WERI-Rb-1 (cell line): ENCODE measurements at regions not wholly inside any gene's neighbourhood (a gene's known extent, or its start where the extent isn't known, plus 50 kb on each side); places are given as distances from the start of the nearest gene placed in this dataset.

Source experiments
- DNase-seq: peaks from one replicate; pipeline ENCODE4 v3.0.0-alpha.2; 2020
- H3K27ac ChIP-seq: fragments of 250-450 bp; sonication (Bioruptor Pico); 2 replicates; pipeline ENCODE4 v1.5.1; 2020; ENCODE audit warnings: mild to moderate bottlenecking, moderate library complexity
- H3K27me3 ChIP-seq: fragments of 250-450 bp; sonication (Bioruptor Pico); 2 replicates; pipeline ENCODE4 v1.5.1; 2021; ENCODE audit warnings: mild to moderate bottlenecking, low read depth, moderate library complexity; ENCODE audit not compliant: insufficient read depth, severe bottlenecking
- H3K36me3 ChIP-seq: fragments of 250-450 bp; sonication (Bioruptor Pico); 2 replicates; pipeline ENCODE4 v1.5.1; 2020; ENCODE audit warnings: mild to moderate bottlenecking, moderate library complexity
- H3K4me3 ChIP-seq: 2 replicates; pipeline ENCODE4 v1.5.1; 2011; ENCODE audit warnings: low read depth, mild to moderate bottlenecking, control low read depth, low read length
- H3K9me3 ChIP-seq: fragments of 250-450 bp; sonication (Bioruptor Pico); 2 replicates; pipeline ENCODE4 v1.5.1; 2021; ENCODE audit warnings: mild to moderate bottlenecking, moderate library complexity; ENCODE audit not compliant: severe bottlenecking
- CTCF ChIP-seq: IDR thresholded peaks from 2 replicates; pipeline ENCODE4 v1.5.1; 2011; ENCODE audit warnings: low read depth, mild to moderate bottlenecking, control low read depth, inconsistent platforms, low read length

GRCh38 chr6:152836523-152836922, 85.9 kb downstream of the VIP start:
- Histone ChIP-seq H3K4me3 (no peak overlapping the region), H3K27ac (no peak overlapping the region), H3K36me3 (no peaks in the 10 kb centered on the region), H3K9me3 (no peaks in the 10 kb centered on the region), H3K27me3 (peaks cover 2% of the 10 kb centered on the region)
- TF ChIP-seq CTCF: no peak
- no peak for DNase-seq

- no peak for DNase-seq
- no peaks in the 10 kb centered on the region for H3K27me3 ChIP-seq
- H3K27ac ChIP-seq: no peak overlapping the region
- no peak overlapping the region for H3K4me3 ChIP-seq
- no peaks in the 10 kb centered on the region for H3K9me3 ChIP-seq
- no peaks in the 10 kb centered on the region for H3K36me3 ChIP-seq
- TF ChIP-seq CTCF: no peak
Measured at GRCh38 chr6:152845421-152845820, 94.8 kb downstream of the VIP start.

GRCh38 chr6:152846825-152847224, 96.2 kb downstream of the VIP start:
- Histone ChIP-seq H3K9me3 (no peaks in the 10 kb centered on the region), H3K27me3 (no peaks in the 10 kb centered on the region), H3K4me3 (no peak overlapping the region), H3K27ac (no peak overlapping the region), H3K36me3 (no peaks in the 10 kb centered on the region)
- TF ChIP-seq CTCF: no peak
- no peak for DNase-seq

GRCh38 chr6:152848919-152849318, 98.3 kb downstream of the VIP start:
- Histone ChIP-seq H3K27me3 (no peaks in the 10 kb centered on the region), H3K27ac (no peak overlapping the region), H3K9me3 (no peaks in the 10 kb centered on the region), H3K36me3 (no peaks in the 10 kb centered on the region), H3K4me3 (no peak overlapping the region)
- no peak for DNase-seq
- no peak for TF ChIP-seq CTCF

- no peaks in the 10 kb centered on the region for H3K36me3 ChIP-seq
- no peak for TF ChIP-seq CTCF
- H3K27ac ChIP-seq: no peak overlapping the region
- no peaks in the 10 kb centered on the region for H3K9me3 ChIP-seq
- peaks cover 7% of the 10 kb centered on the region for H3K27me3 ChIP-seq
- no peak overlapping the region for H3K4me3 ChIP-seq
- DNase-seq: no peak
Measured at GRCh38 chr6:152854086-152854795, 103.6 kb downstream of the VIP start.

GRCh38 chr6:152858141-152858540, 107.5 kb downstream of the VIP start:
- Histone ChIP-seq H3K9me3 (no peaks in the 10 kb centered on the region), H3K27me3 (peaks cover 7% of the 10 kb centered on the region), H3K36me3 (no peaks in the 10 kb centered on the region), H3K4me3 (no peak overlapping the region), H3K27ac (no peak overlapping the region)
- TF ChIP-seq CTCF: no peak
- no peak for DNase-seq
